GM10266 (cell line): ENCODE measurements at regions not wholly inside any gene's neighbourhood (a gene's known extent, or its start where the extent isn't known, plus 50 kb on each side); places are given as distances from the start of the nearest gene placed in this dataset.

Experiments
- DNase-seq: peaks from one replicate; pipeline ENCODE4 v3.0.0; 2012; ENCODE audit errors: extremely low spot score
- CTCF ChIP-seq: IDR thresholded peaks from 2 replicates; pipeline ENCODE4 v1.5.1; 2012; ENCODE audit warnings: mild to moderate bottlenecking, low read depth; ENCODE audit not compliant: control insufficient read depth, insufficient read depth; ENCODE audit errors: missing control alignments

DNA sequence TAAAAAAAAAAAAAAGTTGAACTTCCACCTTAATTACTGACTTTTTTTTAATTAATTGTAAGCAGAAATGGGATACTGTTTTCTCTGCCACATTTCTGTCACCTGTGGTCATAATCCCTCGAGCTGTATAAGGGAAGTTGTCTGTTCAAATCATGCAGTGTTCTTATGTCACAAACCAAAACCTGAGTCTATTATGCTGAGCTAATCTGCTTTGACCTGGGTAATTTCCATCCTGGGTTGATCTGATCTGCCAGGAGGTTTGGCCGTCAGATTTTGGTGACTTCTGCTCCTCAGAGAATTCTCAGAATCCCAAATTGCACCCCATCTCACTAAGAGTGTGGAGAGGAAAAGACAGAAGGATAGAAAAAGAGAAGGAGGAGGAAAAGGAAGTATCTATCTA is 683.1 kb downstream of the KCTD8 start:
- TF ChIP-seq CTCF: no peak
- no peak for DNase-seq

- no peak for DNase-seq
- TF ChIP-seq CTCF: no peak
Measured at GRCh38 chr4:43766648-43767047, 682.0 kb downstream of the KCTD8 start.

- TF ChIP-seq CTCF: no peak
- DNase-seq: peak; percentile 6
Measured at GRCh38 chr4:43776371-43776770, 672.2 kb downstream of the KCTD8 start.

DNA sequence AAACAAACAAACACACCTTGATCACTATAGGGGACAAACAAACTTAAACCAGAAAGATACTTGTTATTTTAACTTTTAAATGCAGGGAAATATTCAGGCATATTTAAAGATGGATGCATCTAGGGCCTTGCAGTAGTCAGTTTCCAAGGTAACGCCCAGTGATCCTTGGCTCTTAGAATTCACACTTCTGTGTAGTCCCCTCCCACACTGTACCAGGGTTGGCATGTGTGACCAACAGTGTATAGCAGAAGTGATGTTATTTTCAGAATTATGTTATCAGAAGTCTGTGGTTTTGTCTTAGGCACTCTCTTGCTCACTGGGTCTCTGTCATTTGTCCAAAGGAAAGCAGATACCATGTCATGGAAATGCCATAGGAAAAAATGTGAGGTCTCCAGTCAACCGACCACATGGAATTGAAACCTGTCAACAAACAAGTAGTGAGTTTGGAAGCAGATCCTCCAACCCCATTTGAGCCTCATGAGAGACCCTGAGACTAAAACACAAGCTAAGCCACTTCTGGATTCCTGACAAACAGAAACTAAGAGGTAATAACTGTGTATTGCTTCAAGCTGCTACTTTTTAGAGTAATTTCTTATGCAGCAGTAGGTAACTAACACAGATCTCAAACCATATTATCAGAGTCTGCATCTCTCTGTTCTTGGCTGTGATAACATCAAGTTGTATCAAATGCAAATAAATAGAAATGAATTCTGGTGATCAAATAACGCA is 670.3 kb downstream of the KCTD8 start:
- TF ChIP-seq CTCF: no peak
- no peak for DNase-seq

GRCh38 chr4:43781125-43781524 is 667.5 kb downstream of the KCTD8 start:
- DNase-seq: no peak
- TF ChIP-seq CTCF: no peak

DNA sequence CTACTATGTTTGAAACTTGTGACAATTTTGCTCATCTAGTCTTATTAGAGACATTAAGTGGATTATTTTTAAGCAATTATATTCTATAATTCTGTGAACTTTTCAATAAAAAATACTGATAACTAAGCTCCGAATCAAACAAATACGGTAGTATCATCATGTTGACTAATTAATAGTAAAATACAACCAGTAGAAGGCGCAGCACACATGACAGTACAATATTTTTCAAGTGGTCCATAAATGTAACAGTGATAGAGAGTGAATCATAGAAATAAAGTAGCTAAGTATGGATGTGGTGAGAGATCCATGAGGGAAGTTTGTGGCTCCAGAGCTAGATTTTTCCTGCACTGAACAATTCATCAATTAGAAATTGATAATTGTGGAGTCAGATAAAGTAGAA is 666.2 kb downstream of the KCTD8 start:
- no peak for TF ChIP-seq CTCF
- no peak for DNase-seq

GRCh38 chr4:43816116-43816515 is 632.5 kb downstream of the KCTD8 start:
- no peak for TF ChIP-seq CTCF
- DNase-seq: no peak
